H1 (cell line): ENCODE measurements at regions not wholly inside any gene's neighbourhood (a gene's known extent, or its start where the extent isn't known, plus 50 kb on each side); places are given as distances from the start of the nearest gene placed in this dataset.

Experiments
- EGR1 ChIP-seq: IDR thresholded peaks from 2 replicates; pipeline ENCODE4 v1.6.1; 2011; ENCODE audit warnings: low read depth, low read length, borderline replicate concordance
- EP300 ChIP-seq, 2 experiments: IDR thresholded peaks; 1 replicate in 1 of 2; 2 replicates in 1 of 2; pipeline ENCODE4 v1.6.1; 2011 to 2012; ENCODE audit warnings: low read depth in 2 of 2, low read length in 2 of 2, mild to moderate bottlenecking in 2 of 2, borderline replicate concordance in 1 of 2, inconsistent platforms in 1 of 2, moderate library complexity in 1 of 2
- EZH2 ChIP-seq: fragments of 200-600 bp; sonication (generic); IDR thresholded peaks from 2 replicates; pipeline ENCODE4 v1.7.1; 2012; ENCODE audit warnings: low read depth, mild to moderate bottlenecking, moderate library complexity, low read length, inconsistent platforms; ENCODE audit not compliant: severe bottlenecking
- HDAC2 ChIP-seq, 2 experiments: fragments of 300-600 bp in 1 of 2; sonication (generic) in 1 of 2; IDR thresholded peaks; 2 replicates each; pipeline ENCODE4 v1.6.1; 2011 to 2012; ENCODE audit warnings: low read depth in 2 of 2, low read length in 2 of 2, mild to moderate bottlenecking in 2 of 2, moderate library complexity in 2 of 2, borderline replicate concordance in 1 of 2, inconsistent platforms in 1 of 2
- POLR2A ChIP-seq, 2 experiments: IDR thresholded peaks; 1 replicate in 1 of 2; 2 replicates in 1 of 2; pipeline ENCODE4 v1.6.1; 2011; ENCODE audit warnings: low read depth in 2 of 2, low read length in 2 of 2, mild to moderate bottlenecking in 2 of 2; ENCODE audit errors: control extremely low read depth in 1 of 2
- SUZ12 ChIP-seq: fragments of 200-600 bp; sonication (generic); IDR thresholded peaks from 2 replicates; pipeline ENCODE4 v1.6.1; 2012; ENCODE audit warnings: mild to moderate bottlenecking, inconsistent platforms, low read length, moderate library complexity, mixed read lengths
- TAF1 ChIP-seq: IDR thresholded peaks from 2 replicates; pipeline ENCODE4 v1.6.1; 2011; ENCODE audit warnings: mild to moderate bottlenecking, low read depth, low read length
- YY1 ChIP-seq: IDR thresholded peaks from 2 replicates; pipeline ENCODE4 v1.6.1; 2011; ENCODE audit warnings: low read depth, mild to moderate bottlenecking, low read length
- TF ChIP-seq, protein P1 (sequence below), 3 experiments: IDR thresholded peaks; 1 replicate in 2 of 3; 2 replicates in 1 of 3; pipeline versions ENCODE4 v1.5.1 to v1.6.1; 2011; ENCODE audit warnings: low read length in 3 of 3, mild to moderate bottlenecking in 3 of 3, inconsistent platforms in 2 of 3, low read depth in 1 of 3, moderate library complexity in 1 of 3; ENCODE audit not compliant: insufficient read depth in 1 of 3; ENCODE audit errors: control extremely low read depth in 1 of 3
- TF ChIP-seq, protein P2 (sequence below): IDR thresholded peaks from 2 replicates; pipeline ENCODE4 v1.6.1; 2011; ENCODE audit warnings: low read length, improper control_type of control experiment

DNA sequence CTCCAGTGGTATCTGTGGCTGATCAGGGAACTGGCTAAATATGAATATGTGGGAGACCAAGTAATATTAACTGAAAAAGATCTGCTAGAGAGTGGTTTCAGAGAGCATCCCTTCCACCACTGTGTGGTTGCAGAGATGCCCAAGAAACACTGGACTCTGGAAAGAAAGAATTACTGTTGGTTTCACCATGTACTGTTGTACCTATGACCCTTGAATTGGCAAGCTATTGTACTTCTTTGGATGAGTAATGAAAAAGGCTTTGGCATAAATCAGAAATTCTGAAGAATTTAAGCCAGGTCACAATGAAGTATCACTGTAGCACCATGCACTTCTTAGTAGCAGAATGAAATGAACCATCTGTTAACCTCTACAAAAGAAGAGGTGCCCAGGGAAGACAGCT is 134.4 kb upstream of the INTU start:
- no peak for TF ChIP-seq POLR2A (IDR thresholded peaks at IDR 0.05; ENCODE audit: control extremely low read depth in 1 of 2, low read depth in 2 of 2, low read length in 2 of 2)
- no peak for TF ChIP-seq SUZ12
- TF ChIP-seq, protein P1, sequence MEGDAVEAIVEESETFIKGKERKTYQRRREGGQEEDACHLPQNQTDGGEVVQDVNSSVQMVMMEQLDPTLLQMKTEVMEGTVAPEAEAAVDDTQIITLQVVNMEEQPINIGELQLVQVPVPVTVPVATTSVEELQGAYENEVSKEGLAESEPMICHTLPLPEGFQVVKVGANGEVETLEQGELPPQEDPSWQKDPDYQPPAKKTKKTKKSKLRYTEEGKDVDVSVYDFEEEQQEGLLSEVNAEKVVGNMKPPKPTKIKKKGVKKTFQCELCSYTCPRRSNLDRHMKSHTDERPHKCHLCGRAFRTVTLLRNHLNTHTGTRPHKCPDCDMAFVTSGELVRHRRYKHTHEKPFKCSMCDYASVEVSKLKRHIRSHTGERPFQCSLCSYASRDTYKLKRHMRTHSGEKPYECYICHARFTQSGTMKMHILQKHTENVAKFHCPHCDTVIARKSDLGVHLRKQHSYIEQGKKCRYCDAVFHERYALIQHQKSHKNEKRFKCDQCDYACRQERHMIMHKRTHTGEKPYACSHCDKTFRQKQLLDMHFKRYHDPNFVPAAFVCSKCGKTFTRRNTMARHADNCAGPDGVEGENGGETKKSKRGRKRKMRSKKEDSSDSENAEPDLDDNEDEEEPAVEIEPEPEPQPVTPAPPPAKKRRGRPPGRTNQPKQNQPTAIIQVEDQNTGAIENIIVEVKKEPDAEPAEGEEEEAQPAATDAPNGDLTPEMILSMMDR (IDR thresholded peaks at IDR 0.05; ENCODE audit: control extremely low read depth in 1 of 3, insufficient read depth in 1 of 3, low read depth in 1 of 3, low read length in 3 of 3), result no peak
- TF ChIP-seq, protein P2, sequence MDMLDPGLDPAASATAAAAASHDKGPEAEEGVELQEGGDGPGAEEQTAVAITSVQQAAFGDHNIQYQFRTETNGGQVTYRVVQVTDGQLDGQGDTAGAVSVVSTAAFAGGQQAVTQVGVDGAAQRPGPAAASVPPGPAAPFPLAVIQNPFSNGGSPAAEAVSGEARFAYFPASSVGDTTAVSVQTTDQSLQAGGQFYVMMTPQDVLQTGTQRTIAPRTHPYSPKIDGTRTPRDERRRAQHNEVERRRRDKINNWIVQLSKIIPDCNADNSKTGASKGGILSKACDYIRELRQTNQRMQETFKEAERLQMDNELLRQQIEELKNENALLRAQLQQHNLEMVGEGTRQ, result no peak
- no peak for TF ChIP-seq EZH2
- no peak for TF ChIP-seq HDAC2 (IDR thresholded peaks at IDR 0.05; ENCODE audit: borderline replicate concordance in 1 of 2, low read depth in 2 of 2, low read length in 2 of 2)
- no peak for TF ChIP-seq TAF1
- TF ChIP-seq EP300 (IDR thresholded peaks at IDR 0.05; ENCODE audit: borderline replicate concordance in 1 of 2, low read depth in 2 of 2, low read length in 2 of 2), result no peak
- TF ChIP-seq EGR1, result no peak
- no peak for TF ChIP-seq YY1
